Uterus (tissue), 2 donors: ENCODE measurements at regions not wholly inside any gene's neighbourhood (a gene's known extent, or its start where the extent isn't known, plus 50 kb on each side); places are given as distances from the start of the nearest gene placed in this dataset.

Experiments
- POLR2A ChIP-seq, 2 donors: fragments of 450-650 bp; IDR thresholded peaks; one replicate each; pipeline ENCODE4 v1.6.1; 2016; ENCODE audit warnings: antibody characterized with exemption in 2 of 2, mild to moderate bottlenecking in 1 of 2, moderate library complexity in 1 of 2
- TF ChIP-seq, protein P1 (sequence below), 4 experiments: fragments of 200-600 bp in 2 of 4; fragments of 450-650 bp in 2 of 4; sonication (generic) in 2 of 4; IDR thresholded peaks; one replicate each; pipeline ENCODE4 v1.5.1; 2016 to 2019; ENCODE audit warnings: antibody characterized with exemption in 4 of 4, mild to moderate bottlenecking in 2 of 4, moderate library complexity in 1 of 4

DNA sequence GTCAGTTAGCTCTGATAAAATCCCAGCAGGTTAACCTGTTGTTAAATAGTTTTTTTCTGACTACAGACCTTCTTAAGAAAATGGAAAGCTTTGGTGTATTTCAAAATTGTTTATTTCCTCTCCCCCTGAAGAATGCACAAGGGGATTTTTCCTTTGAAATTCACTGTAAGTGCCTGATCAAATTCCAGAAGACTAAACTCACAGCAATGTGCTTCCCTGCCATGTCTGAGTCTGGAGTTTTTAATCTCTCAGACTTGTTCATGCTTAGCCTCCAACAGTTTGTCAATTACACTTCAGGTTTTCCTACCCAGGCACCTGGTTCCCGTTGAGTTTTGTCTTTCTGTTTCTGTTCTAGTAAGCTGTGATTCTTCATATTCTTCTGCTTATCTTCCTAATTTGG is 961.6 kb upstream of the CDH18 start:
- TF ChIP-seq, protein P1, sequence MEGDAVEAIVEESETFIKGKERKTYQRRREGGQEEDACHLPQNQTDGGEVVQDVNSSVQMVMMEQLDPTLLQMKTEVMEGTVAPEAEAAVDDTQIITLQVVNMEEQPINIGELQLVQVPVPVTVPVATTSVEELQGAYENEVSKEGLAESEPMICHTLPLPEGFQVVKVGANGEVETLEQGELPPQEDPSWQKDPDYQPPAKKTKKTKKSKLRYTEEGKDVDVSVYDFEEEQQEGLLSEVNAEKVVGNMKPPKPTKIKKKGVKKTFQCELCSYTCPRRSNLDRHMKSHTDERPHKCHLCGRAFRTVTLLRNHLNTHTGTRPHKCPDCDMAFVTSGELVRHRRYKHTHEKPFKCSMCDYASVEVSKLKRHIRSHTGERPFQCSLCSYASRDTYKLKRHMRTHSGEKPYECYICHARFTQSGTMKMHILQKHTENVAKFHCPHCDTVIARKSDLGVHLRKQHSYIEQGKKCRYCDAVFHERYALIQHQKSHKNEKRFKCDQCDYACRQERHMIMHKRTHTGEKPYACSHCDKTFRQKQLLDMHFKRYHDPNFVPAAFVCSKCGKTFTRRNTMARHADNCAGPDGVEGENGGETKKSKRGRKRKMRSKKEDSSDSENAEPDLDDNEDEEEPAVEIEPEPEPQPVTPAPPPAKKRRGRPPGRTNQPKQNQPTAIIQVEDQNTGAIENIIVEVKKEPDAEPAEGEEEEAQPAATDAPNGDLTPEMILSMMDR (IDR thresholded peaks at IDR 0.05) = no peak
- TF ChIP-seq POLR2A (IDR thresholded peaks at IDR 0.05) = no peak
